ENCODE measurements at regions not wholly inside any gene's neighbourhood (a gene's known extent, or its start where the extent isn't known, plus 50 kb on each side); places are given as distances from the start of the nearest gene placed in this dataset.

GRCh38 chr11:109986488-109986887 is 106.7 kb upstream of the ZC3H12C start:
- TF ChIP-seq CTCF (IDR thresholded peaks at IDR 0.05; ENCODE audit: extremely low read depth, insufficient read depth, missing control alignments): no peak
- in situ Hi-C loops (cut with MboI; ENCODE audit: low pct_unique_long_range_greater_than_20kb, low sequenced_read_pairs, unreplicated experiment): no loop called here

GRCh38 chr11:109991835-109992234 is 101.4 kb upstream of the ZC3H12C start:
- DNase-seq (ENCODE audit: low spot score): no peak
- TF ChIP-seq CTCF (IDR thresholded peaks at IDR 0.05; ENCODE audit: extremely low read depth, insufficient read depth, missing control alignments): no peak
- in situ Hi-C loops (cut with MboI; ENCODE audit: low pct_unique_long_range_greater_than_20kb, low sequenced_read_pairs, unreplicated experiment): no loop called here

More at GRCh38 chr11:109986488-109986887, 106.7 kb upstream of the ZC3H12C start:
- DNase-seq (ENCODE audit: low spot score): no peak

- TF ChIP-seq CTCF (IDR thresholded peaks at IDR 0.05; ENCODE audit: extremely low read depth, insufficient read depth, missing control alignments): no peak
- DNase-seq (ENCODE audit: low spot score): no peak
- in situ Hi-C loops (cut with MboI; ENCODE audit: low pct_unique_long_range_greater_than_20kb, low sequenced_read_pairs, unreplicated experiment): no loop called here
Observed at GRCh38 chr11:109993786-109994185, 99.4 kb upstream of the ZC3H12C start.

GRCh38 chr11:109994907-109995306 is 98.3 kb upstream of the ZC3H12C start:
- no peak for DNase-seq (ENCODE audit: low spot score)
- TF ChIP-seq CTCF (IDR thresholded peaks at IDR 0.05; ENCODE audit: extremely low read depth, insufficient read depth, missing control alignments): no peak
- in situ Hi-C loops (cut with MboI; ENCODE audit: low pct_unique_long_range_greater_than_20kb, low sequenced_read_pairs, unreplicated experiment): no loop called here

GRCh38 chr11:109996060-109996459 is 97.1 kb upstream of the ZC3H12C start:
- in situ Hi-C loops (cut with MboI; ENCODE audit: low pct_unique_long_range_greater_than_20kb, low sequenced_read_pairs, unreplicated experiment): no loop called here

GRCh38 chr11:109998921-109999320 is 94.3 kb upstream of the ZC3H12C start:
- DNase-seq (ENCODE audit: low spot score): no peak
- no peak for TF ChIP-seq CTCF (IDR thresholded peaks at IDR 0.05; ENCODE audit: extremely low read depth, insufficient read depth, missing control alignments)
- in situ Hi-C loops (cut with MboI; ENCODE audit: low pct_unique_long_range_greater_than_20kb, low sequenced_read_pairs, unreplicated experiment): no loop called here

More at GRCh38 chr11:109996060-109996459, 97.1 kb upstream of the ZC3H12C start:
- DNase-seq (ENCODE audit: low spot score): no peak
- TF ChIP-seq CTCF (IDR thresholded peaks at IDR 0.05; ENCODE audit: extremely low read depth, insufficient read depth, missing control alignments): no peak

- TF ChIP-seq CTCF (IDR thresholded peaks at IDR 0.05; ENCODE audit: extremely low read depth, insufficient read depth, missing control alignments): no peak
- in situ Hi-C loops (cut with MboI; ENCODE audit: low pct_unique_long_range_greater_than_20kb, low sequenced_read_pairs, unreplicated experiment): no loop called here
- peak; percentile 72 for DNase-seq (ENCODE audit: low spot score)
Observed at GRCh38 chr11:110000031-110000502, 93.1 kb upstream of the ZC3H12C start.

Measured in GM13977 (cell line).